Mesothelial cell of epicardium (in vitro differentiated cells): ENCODE measurements at regions not wholly inside any gene's neighbourhood (a gene's known extent, or its start where the extent isn't known, plus 50 kb on each side); places are given as distances from the start of the nearest gene placed in this dataset.

ENCODE experiments used
- DNase-seq, 2 experiments: peaks; one replicate each; pipeline ENCODE4 v3.0.0; 2021; ENCODE audit warnings: low spot score in 2 of 2; ENCODE audit not compliant: unreplicated experiment in 2 of 2
- H3K27ac Mint-ChIP-seq: 2 replicates; pipeline ENCODE4 v1.8.0; 2021; ENCODE audit warnings: mixed read lengths
- H3K27me3 Mint-ChIP-seq: 2 replicates; pipeline ENCODE4 v1.8.0; 2021; ENCODE audit warnings: low read depth, mixed read lengths
- H3K36me3 Mint-ChIP-seq: 2 replicates; pipeline ENCODE4 v1.8.0; 2021; ENCODE audit warnings: mixed read lengths
- H3K4me1 Mint-ChIP-seq: 2 replicates; pipeline ENCODE4 v1.8.0; 2021; ENCODE audit warnings: mixed read lengths
- H3K4me3 Mint-ChIP-seq: 2 replicates; pipeline ENCODE4 v1.8.0; 2021; ENCODE audit warnings: mild to moderate bottlenecking, moderate library complexity, mixed read lengths
- H3K9me3 Mint-ChIP-seq: 2 replicates; pipeline ENCODE4 v1.8.0; 2021; ENCODE audit warnings: mixed read lengths
- TF ChIP-seq, protein P1 (sequence below): fragments of 200-600 bp; sonication (generic); IDR thresholded peaks from one replicate; pipeline ENCODE4 v1.5.0; 2021; ENCODE audit warnings: antibody characterized with exemption; ENCODE audit not compliant: unreplicated experiment

- H3K27ac Mint-ChIP-seq: no peak overlapping the region
- DNase-seq: no peak
- TF ChIP-seq, protein P1, sequence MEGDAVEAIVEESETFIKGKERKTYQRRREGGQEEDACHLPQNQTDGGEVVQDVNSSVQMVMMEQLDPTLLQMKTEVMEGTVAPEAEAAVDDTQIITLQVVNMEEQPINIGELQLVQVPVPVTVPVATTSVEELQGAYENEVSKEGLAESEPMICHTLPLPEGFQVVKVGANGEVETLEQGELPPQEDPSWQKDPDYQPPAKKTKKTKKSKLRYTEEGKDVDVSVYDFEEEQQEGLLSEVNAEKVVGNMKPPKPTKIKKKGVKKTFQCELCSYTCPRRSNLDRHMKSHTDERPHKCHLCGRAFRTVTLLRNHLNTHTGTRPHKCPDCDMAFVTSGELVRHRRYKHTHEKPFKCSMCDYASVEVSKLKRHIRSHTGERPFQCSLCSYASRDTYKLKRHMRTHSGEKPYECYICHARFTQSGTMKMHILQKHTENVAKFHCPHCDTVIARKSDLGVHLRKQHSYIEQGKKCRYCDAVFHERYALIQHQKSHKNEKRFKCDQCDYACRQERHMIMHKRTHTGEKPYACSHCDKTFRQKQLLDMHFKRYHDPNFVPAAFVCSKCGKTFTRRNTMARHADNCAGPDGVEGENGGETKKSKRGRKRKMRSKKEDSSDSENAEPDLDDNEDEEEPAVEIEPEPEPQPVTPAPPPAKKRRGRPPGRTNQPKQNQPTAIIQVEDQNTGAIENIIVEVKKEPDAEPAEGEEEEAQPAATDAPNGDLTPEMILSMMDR: no peak
- H3K4me3 Mint-ChIP-seq: no peak overlapping the region
- no peaks in the 10 kb centered on the region for H3K9me3 Mint-ChIP-seq
- peaks cover 33% of the 10 kb centered on the region for H3K4me1 Mint-ChIP-seq
- H3K27me3 Mint-ChIP-seq: peaks cover 4% of the 10 kb centered on the region
- H3K36me3 Mint-ChIP-seq: no peaks in the 10 kb centered on the region
Observed at GRCh38 chr14:34364201-34364600, 97.8 kb downstream of the SPTSSA start.

DNA sequence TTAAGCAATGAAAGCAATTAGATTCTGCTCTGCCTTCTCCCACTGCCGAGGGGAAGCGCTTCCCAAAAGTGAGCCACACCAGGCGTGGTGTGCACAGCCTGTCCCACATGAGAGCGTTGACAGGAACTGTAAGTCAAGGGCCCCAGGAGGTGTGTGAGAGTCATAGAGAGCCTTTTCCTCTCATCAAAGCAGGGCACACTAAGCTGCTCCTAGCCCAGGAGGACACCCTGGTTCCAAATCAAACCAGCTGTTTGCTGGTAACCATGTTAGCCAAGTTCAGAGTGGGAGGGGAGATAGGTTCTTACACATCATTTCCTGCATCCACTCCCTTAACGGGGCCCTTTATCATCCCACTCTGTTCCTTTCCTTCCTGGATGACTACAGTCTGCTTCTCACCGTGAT, 98.3 kb downstream of the SPTSSA start:
- Mint-ChIP-seq H3K4me1 (peaks cover 29% of the 10 kb centered on the region), H3K9me3 (no peaks in the 10 kb centered on the region), H3K27ac (no peak overlapping the region), H3K27me3 (peaks cover 4% of the 10 kb centered on the region), H3K4me3 (no peak overlapping the region), H3K36me3 (no peaks in the 10 kb centered on the region)
- DNase-seq: no peak
- TF ChIP-seq, protein P1: no peak

- Mint-ChIP-seq H3K4me3 (no peak overlapping the region), H3K27me3 (peaks cover 4% of the 10 kb centered on the region), H3K27ac (no peak overlapping the region), H3K36me3 (no peaks in the 10 kb centered on the region), H3K4me1 (peaks cover 19% of the 10 kb centered on the region), H3K9me3 (no peaks in the 10 kb centered on the region)
- DNase-seq: no peak
- TF ChIP-seq, protein P1: no peak
Observed at GRCh38 chr14:34362641-34363251, 99.3 kb downstream of the SPTSSA start.

- H3K27me3 Mint-ChIP-seq: peaks cover 4% of the 10 kb centered on the region
- no peak overlapping the region for H3K4me3 Mint-ChIP-seq
- H3K4me1 Mint-ChIP-seq: peaks cover 14% of the 10 kb centered on the region
- TF ChIP-seq, protein P1: no peak
- no peak overlapping the region for H3K27ac Mint-ChIP-seq
- no peaks in the 10 kb centered on the region for H3K36me3 Mint-ChIP-seq
- no peak for DNase-seq
- no peaks in the 10 kb centered on the region for H3K9me3 Mint-ChIP-seq
Observed at GRCh38 chr14:34361504-34362011, 100.5 kb downstream of the SPTSSA start.

DNA sequence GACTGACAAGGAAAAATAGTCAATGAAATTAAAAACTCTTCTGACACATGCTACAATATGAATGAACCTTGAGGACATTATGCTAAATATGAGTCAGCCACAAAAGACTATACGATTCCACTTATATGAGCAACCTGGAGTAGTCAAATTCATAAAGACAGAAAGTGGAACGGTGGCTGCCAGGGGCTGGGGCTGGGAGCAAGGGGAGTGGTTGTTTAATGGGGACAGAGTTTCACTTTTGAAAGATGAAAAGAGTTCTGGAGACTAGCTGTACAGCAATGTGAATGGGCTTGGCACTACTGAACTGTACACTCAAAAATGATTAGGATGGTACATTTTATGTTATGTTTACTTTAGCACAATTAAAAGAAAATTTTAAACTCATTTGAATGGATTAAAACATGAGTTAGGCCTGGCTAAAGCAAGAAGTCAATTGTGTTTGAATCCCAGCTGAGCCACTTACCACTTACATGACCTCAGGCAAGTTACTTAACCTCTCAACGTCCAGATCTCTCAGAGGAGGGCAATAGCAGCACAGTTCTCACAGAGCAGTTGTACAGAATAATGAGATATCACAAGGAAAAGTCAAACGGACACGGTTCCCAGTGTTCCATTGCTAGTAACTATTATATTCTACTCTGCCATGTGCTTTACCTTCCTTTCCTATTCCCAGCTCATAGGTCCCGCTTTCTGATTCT, 102.5 kb downstream of the SPTSSA start:
- peaks cover 4% of the 10 kb centered on the region for H3K27me3 Mint-ChIP-seq
- TF ChIP-seq, protein P1: no peak
- DNase-seq: no peak
- no peak overlapping the region for H3K4me3 Mint-ChIP-seq
- H3K4me1 Mint-ChIP-seq: peaks cover 17% of the 10 kb centered on the region
- H3K9me3 Mint-ChIP-seq: no peaks in the 10 kb centered on the region
- H3K36me3 Mint-ChIP-seq: no peaks in the 10 kb centered on the region
- H3K27ac Mint-ChIP-seq: no peak overlapping the region
